HG02870 (cell line): ENCODE measurements at regions not wholly inside any gene's neighbourhood (a gene's known extent, or its start where the extent isn't known, plus 50 kb on each side); places are given as distances from the start of the nearest gene placed in this dataset.

Experiments used
- ATAC-seq: cut with Tn5 transposase; IDR thresholded peaks from one replicate; pipeline ENCODE4 v1.9.1; 2021; ENCODE audit warnings: mild to moderate bottlenecking, moderate library complexity; ENCODE audit not compliant: unreplicated experiment

GRCh38 chr12:84313323-84313675 lies 599.3 kb downstream of the SLC6A15 start:
- no peak for ATAC-seq

GRCh38 chr12:84308211-84308610 lies 604.4 kb downstream of the SLC6A15 start:
- ATAC-seq = no peak

- no peak for ATAC-seq
Measured at GRCh38 chr12:84305144-84305543, 607.5 kb downstream of the SLC6A15 start.

GRCh38 chr12:84294246-84294645 lies 618.4 kb downstream of the SLC6A15 start:
- ATAC-seq = no peak

- ATAC-seq = no peak
Measured at GRCh38 chr12:84290168-84290567, 622.4 kb downstream of the SLC6A15 start.

- no peak for ATAC-seq
Measured at GRCh38 chr12:84277986-84278385, 634.6 kb downstream of the SLC6A15 start.

GRCh38 chr12:84276215-84276614 lies 636.4 kb downstream of the SLC6A15 start:
- ATAC-seq = no peak

- ATAC-seq = no peak
Measured at GRCh38 chr12:84272324-84272723, 640.3 kb downstream of the SLC6A15 start.

- ATAC-seq = no peak
Measured at GRCh38 chr12:84270470-84271140, 642.0 kb downstream of the SLC6A15 start.

GRCh38 chr12:84247931-84248330 lies 664.7 kb downstream of the SLC6A15 start:
- no peak for ATAC-seq

GRCh38 chr12:84243686-84244085 lies 668.9 kb downstream of the SLC6A15 start:
- ATAC-seq = no peak

GRCh38 chr12:84222841-84223240 lies 689.8 kb downstream of the SLC6A15 start:
- ATAC-seq = no peak

- no peak for ATAC-seq
Measured at GRCh38 chr12:84218406-84218805, 694.2 kb downstream of the SLC6A15 start.

- no peak for ATAC-seq
Measured at GRCh38 chr12:84201976-84202375, 710.6 kb downstream of the SLC6A15 start.

- ATAC-seq = no peak
Measured at GRCh38 chr12:84198294-84198946, 714.2 kb downstream of the SLC6A15 start.

GRCh38 chr12:84191779-84192178 lies 720.8 kb downstream of the SLC6A15 start:
- no peak for ATAC-seq

- ATAC-seq = no peak
Measured at GRCh38 chr12:84186433-84186832, 726.2 kb downstream of the SLC6A15 start.

- ATAC-seq = no peak
Measured at GRCh38 chr12:84183576-84183975, 729.0 kb downstream of the SLC6A15 start.

- no peak for ATAC-seq
Measured at GRCh38 chr12:84174115-84174514, 738.5 kb downstream of the SLC6A15 start.

GRCh38 chr12:84172823-84173424 lies 739.7 kb downstream of the SLC6A15 start:
- ATAC-seq = no peak

- ATAC-seq = no peak
Measured at GRCh38 chr12:84166812-84167211, 745.8 kb downstream of the SLC6A15 start.

- no peak for ATAC-seq
Measured at GRCh38 chr12:84165998-84166571, 746.5 kb downstream of the SLC6A15 start.
